ENCODE measurements at regions not wholly inside any gene's neighbourhood (a gene's known extent, or its start where the extent isn't known, plus 50 kb on each side); places are given as distances from the start of the nearest gene placed in this dataset.

- Mint-ChIP-seq H3K36me3 (ENCODE audit: low read depth, unreplicated experiment) (no peaks in the 10 kb centered on the region), H3K9me3 (ENCODE audit: unreplicated experiment) (no peaks in the 10 kb centered on the region), H3K4me1 (ENCODE audit: unreplicated experiment) (no peaks in the 10 kb centered on the region), H3K4me3 (ENCODE audit: unreplicated experiment) (no peak overlapping the region), H3K27ac (ENCODE audit: unreplicated experiment) (no peak overlapping the region), H3K27me3 (ENCODE audit: unreplicated experiment) (no peaks in the 10 kb centered on the region)
- no peak for DNase-seq (ENCODE audit: low spot score)
- TF ChIP-seq CTCF (IDR thresholded peaks at IDR 0.05; ENCODE audit: unreplicated experiment): no peak
Measured at GRCh38 chr10:36263871-36264270, 621.8 kb upstream of the FZD8 start.

- H3K9me3 Mint-ChIP-seq (ENCODE audit: unreplicated experiment): no peaks in the 10 kb centered on the region
- DNase-seq (ENCODE audit: low spot score): no peak
- H3K4me1 Mint-ChIP-seq (ENCODE audit: unreplicated experiment): peaks cover 10% of the 10 kb centered on the region
- no peaks in the 10 kb centered on the region for H3K36me3 Mint-ChIP-seq (ENCODE audit: low read depth, unreplicated experiment)
- no peak overlapping the region for H3K27ac Mint-ChIP-seq (ENCODE audit: unreplicated experiment)
- no peak for TF ChIP-seq CTCF (IDR thresholded peaks at IDR 0.05; ENCODE audit: unreplicated experiment)
- no peaks in the 10 kb centered on the region for H3K27me3 Mint-ChIP-seq (ENCODE audit: unreplicated experiment)
- no peak overlapping the region for H3K4me3 Mint-ChIP-seq (ENCODE audit: unreplicated experiment)
Measured at GRCh38 chr10:36256948-36257356, 614.9 kb upstream of the FZD8 start.

- Mint-ChIP-seq H3K36me3 (ENCODE audit: low read depth, unreplicated experiment) (no peaks in the 10 kb centered on the region), H3K9me3 (ENCODE audit: unreplicated experiment) (no peaks in the 10 kb centered on the region), H3K4me3 (ENCODE audit: unreplicated experiment) (no peak overlapping the region), H3K4me1 (ENCODE audit: unreplicated experiment) (peaks cover 16% of the 10 kb centered on the region), H3K27me3 (ENCODE audit: unreplicated experiment) (no peaks in the 10 kb centered on the region), H3K27ac (ENCODE audit: unreplicated experiment) (no peak overlapping the region)
- TF ChIP-seq CTCF (IDR thresholded peaks at IDR 0.05; ENCODE audit: unreplicated experiment): no peak
- DNase-seq (ENCODE audit: low spot score): no peak
Measured at GRCh38 chr10:36256166-36256565, 614.1 kb upstream of the FZD8 start.

- peaks cover 20% of the 10 kb centered on the region for H3K4me1 Mint-ChIP-seq (ENCODE audit: unreplicated experiment)
- no peaks in the 10 kb centered on the region for H3K36me3 Mint-ChIP-seq (ENCODE audit: low read depth, unreplicated experiment)
- no peak for DNase-seq (ENCODE audit: low spot score)
- no peak overlapping the region for H3K27ac Mint-ChIP-seq (ENCODE audit: unreplicated experiment)
- no peak overlapping the region for H3K4me3 Mint-ChIP-seq (ENCODE audit: unreplicated experiment)
- no peaks in the 10 kb centered on the region for H3K27me3 Mint-ChIP-seq (ENCODE audit: unreplicated experiment)
- no peak for TF ChIP-seq CTCF (IDR thresholded peaks at IDR 0.05; ENCODE audit: unreplicated experiment)
- H3K9me3 Mint-ChIP-seq (ENCODE audit: unreplicated experiment): no peaks in the 10 kb centered on the region
Measured at GRCh38 chr10:36254199-36254598, 612.1 kb upstream of the FZD8 start.

GRCh38 chr10:36253731-36254130 is 611.6 kb upstream of the FZD8 start:
- H3K27ac Mint-ChIP-seq (ENCODE audit: unreplicated experiment): no peak overlapping the region
- peaks cover 20% of the 10 kb centered on the region for H3K4me1 Mint-ChIP-seq (ENCODE audit: unreplicated experiment)
- no peaks in the 10 kb centered on the region for H3K36me3 Mint-ChIP-seq (ENCODE audit: low read depth, unreplicated experiment)
- TF ChIP-seq CTCF (IDR thresholded peaks at IDR 0.05; ENCODE audit: unreplicated experiment): no peak
- no peaks in the 10 kb centered on the region for H3K9me3 Mint-ChIP-seq (ENCODE audit: unreplicated experiment)
- no peak overlapping the region for H3K4me3 Mint-ChIP-seq (ENCODE audit: unreplicated experiment)
- DNase-seq (ENCODE audit: low spot score): no peak
- no peaks in the 10 kb centered on the region for H3K27me3 Mint-ChIP-seq (ENCODE audit: unreplicated experiment)

Measured in endothelial cell (in vitro differentiated cells).